Kidney (tissue), 13 donors: ENCODE measurements at regions not wholly inside any gene's neighbourhood (a gene's known extent, or its start where the extent isn't known, plus 50 kb on each side); places are given as distances from the start of the nearest gene placed in this dataset.

Experiments
- DNase-seq, 5 donors: peaks; one replicate each; pipeline ENCODE4 v3.0.0-alpha.2; 2013 to 2020
- FAIRE-seq: peaks from 2 replicates; lab custom pipeline; 2012; peaks lifted over from hg19 to GRCh38; lab: Jason Lieb, UNC
- H3K27ac ChIP-seq, 2 donors: one replicate each; pipeline ENCODE4 v1.7.0; 2013; ENCODE audit warnings: low read depth in 2 of 2, low read length in 2 of 2, inconsistent platforms in 1 of 2
- H3K27me3 ChIP-seq: one replicate; pipeline ENCODE4 v1.7.1; 2013; ENCODE audit warnings: low read length, inconsistent platforms; ENCODE audit not compliant: control insufficient read depth, insufficient read depth
- H3K36me3 ChIP-seq, 3 donors: one replicate each; pipeline versions ENCODE4 v1.7.0 to v1.7.1; 2013; ENCODE audit warnings: low read length in 3 of 3, control low read depth in 1 of 3, inconsistent platforms in 1 of 3; ENCODE audit not compliant: insufficient read depth in 3 of 3, control insufficient read depth in 2 of 3
- H3K4me1 ChIP-seq, 3 donors: one replicate each; pipeline versions ENCODE4 v1.7.0 to v1.7.1; 2013; ENCODE audit warnings: low read length in 3 of 3, inconsistent platforms in 1 of 3, low read depth in 1 of 3; ENCODE audit not compliant: control insufficient read depth in 2 of 3, insufficient read depth in 2 of 3
- H3K4me3 ChIP-seq, 3 donors: one replicate each; pipeline versions ENCODE4 v1.7.0 to v1.8.1; 2013; ENCODE audit warnings: low read length in 3 of 3, control low read depth in 1 of 3, inconsistent platforms in 1 of 3
- H3K9ac ChIP-seq, 3 donors: one replicate each; pipeline versions ENCODE4 v1.7.0 to v1.7.1; 2013; ENCODE audit warnings: low read length in 3 of 3, control low read depth in 1 of 3, inconsistent platforms in 1 of 3
- H3K9me3 ChIP-seq, 3 donors: one replicate each; pipeline versions ENCODE4 v1.7.0 to v1.7.1; 2013; ENCODE audit warnings: low read length in 3 of 3, control low read depth in 1 of 3, inconsistent platforms in 1 of 3; ENCODE audit not compliant: control insufficient read depth in 2 of 3, insufficient read depth in 1 of 3
- intact Hi-C: fragments of 100-400 bp; cut with DNase I; formaldehyde crosslinking; loops from one replicate; pipeline ENCODE4 v1.11.1; 2022
- TF ChIP-seq, protein P1 (sequence below): IDR thresholded peaks from 3 replicates; pipeline ENCODE4 v1.5.1; 2012; ENCODE audit warnings: mild to moderate bottlenecking, moderate library complexity, borderline replicate concordance; ENCODE audit not compliant: insufficient read depth; ENCODE audit errors: extremely low read depth
- donor health status: control.
- donor health status: control.
- donor health status: control.
- donor health status: control.
- donor health status: control.
- donor health status: DM: yes; HTN: yes; CAD: no.
- donor health status: Normal renal cell carcinoma (clear cell type).

GRCh38 chr21:33121715-33122475 lies 52.0 kb downstream of the OLIG1 start:
- H3K36me3 ChIP-seq, result no peaks in the 10 kb centered on the region
- H3K9ac ChIP-seq, result no peak overlapping the region
- TF ChIP-seq, protein P1, sequence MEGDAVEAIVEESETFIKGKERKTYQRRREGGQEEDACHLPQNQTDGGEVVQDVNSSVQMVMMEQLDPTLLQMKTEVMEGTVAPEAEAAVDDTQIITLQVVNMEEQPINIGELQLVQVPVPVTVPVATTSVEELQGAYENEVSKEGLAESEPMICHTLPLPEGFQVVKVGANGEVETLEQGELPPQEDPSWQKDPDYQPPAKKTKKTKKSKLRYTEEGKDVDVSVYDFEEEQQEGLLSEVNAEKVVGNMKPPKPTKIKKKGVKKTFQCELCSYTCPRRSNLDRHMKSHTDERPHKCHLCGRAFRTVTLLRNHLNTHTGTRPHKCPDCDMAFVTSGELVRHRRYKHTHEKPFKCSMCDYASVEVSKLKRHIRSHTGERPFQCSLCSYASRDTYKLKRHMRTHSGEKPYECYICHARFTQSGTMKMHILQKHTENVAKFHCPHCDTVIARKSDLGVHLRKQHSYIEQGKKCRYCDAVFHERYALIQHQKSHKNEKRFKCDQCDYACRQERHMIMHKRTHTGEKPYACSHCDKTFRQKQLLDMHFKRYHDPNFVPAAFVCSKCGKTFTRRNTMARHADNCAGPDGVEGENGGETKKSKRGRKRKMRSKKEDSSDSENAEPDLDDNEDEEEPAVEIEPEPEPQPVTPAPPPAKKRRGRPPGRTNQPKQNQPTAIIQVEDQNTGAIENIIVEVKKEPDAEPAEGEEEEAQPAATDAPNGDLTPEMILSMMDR, result no peak
- H3K4me3 ChIP-seq, result no peak overlapping the region
- H3K4me1 ChIP-seq, result peaks cover 0 to under 1% (median 0%) of the 10 kb centered on the region in 3 donors
- intact Hi-C loops, result no loop called here
- DNase-seq (no peak), FAIRE-seq (no peak)
- H3K9me3 ChIP-seq, result no peaks in the 10 kb centered on the region
- no peak overlapping the region for H3K27ac ChIP-seq
- no peaks in the 10 kb centered on the region for H3K27me3 ChIP-seq

DNA sequence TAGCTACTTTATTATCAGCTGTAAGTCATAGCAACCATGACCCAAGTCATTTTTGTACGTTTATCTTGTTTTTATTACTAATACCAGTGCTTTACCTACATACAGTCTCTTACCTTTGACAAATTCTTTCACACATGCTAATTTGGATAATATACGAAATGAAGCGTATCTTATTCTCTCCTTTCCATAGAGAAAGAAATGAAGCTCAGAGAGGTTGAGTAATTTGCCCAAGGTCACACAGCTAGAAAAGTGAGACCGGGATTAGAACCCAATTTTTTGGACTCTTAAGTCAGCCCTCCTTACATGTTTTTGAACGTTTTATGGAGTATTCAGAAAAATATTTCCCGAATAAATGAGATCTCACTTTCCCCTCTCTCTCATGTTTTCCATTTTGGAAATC lies 52.6 kb downstream of the OLIG1 start:
- H3K4me1 ChIP-seq, result peaks cover 0 to 2% (median 0%) of the 10 kb centered on the region in 3 donors
- H3K36me3 ChIP-seq, result no peaks in the 10 kb centered on the region
- FAIRE-seq, result no peak
- no peak overlapping the region for H3K4me3 ChIP-seq
- H3K27me3 ChIP-seq, result no peaks in the 10 kb centered on the region
- intact Hi-C loops, result no loop called here
- TF ChIP-seq, protein P1, result no peak
- no peak overlapping the region for H3K9ac ChIP-seq
- no peak overlapping the region for H3K27ac ChIP-seq
- no peaks in the 10 kb centered on the region for H3K9me3 ChIP-seq
- DNase-seq, result no peak

- Histone ChIP-seq H3K4me1 (peaks cover 0 to 2% (median 0%) of the 10 kb centered on the region in 3 donors), H3K9ac (no peak overlapping the region), H3K27ac (no peak overlapping the region), H3K27me3 (peaks cover under 1% of the 10 kb centered on the region), H3K9me3 (no peaks in the 10 kb centered on the region), H3K4me3 (no peak overlapping the region), H3K36me3 (no peaks in the 10 kb centered on the region)
- FAIRE-seq (no peak), DNase-seq (no peak)
- TF ChIP-seq, protein P1, result no peak
- intact Hi-C loops, result no loop called here
Observed at GRCh38 chr21:33123374-33124123, 53.6 kb downstream of the OLIG1 start.
